ENCODE measurements at regions not wholly inside any gene's neighbourhood (a gene's known extent, or its start where the extent isn't known, plus 50 kb on each side); places are given as distances from the start of the nearest gene placed in this dataset.

DNA sequence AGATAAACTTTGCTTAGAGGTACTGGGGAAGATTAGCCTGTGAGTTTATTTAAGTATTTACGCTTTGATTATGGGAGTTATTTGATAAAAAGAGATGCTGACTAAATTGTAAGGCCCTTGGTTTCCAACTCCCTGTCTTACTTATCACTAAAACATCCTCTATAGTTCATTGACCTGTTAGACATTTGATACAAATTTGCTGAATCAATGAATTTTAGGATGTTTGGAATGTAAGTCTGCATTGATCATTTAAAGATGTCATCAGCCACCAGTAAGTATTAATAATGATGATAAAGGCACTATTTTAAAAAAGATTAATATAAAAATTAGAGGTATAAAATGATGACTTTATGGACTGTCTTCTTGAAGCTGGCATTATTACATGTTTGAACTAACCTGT, 340.6 kb downstream of the SPRY1 start:
- TF ChIP-seq POLR2AphosphoS5 (IDR thresholded peaks at IDR 0.05) (no peak), POLR2A (IDR thresholded peaks at IDR 0.05) (no peak)
- TF ChIP-seq, protein P1, sequence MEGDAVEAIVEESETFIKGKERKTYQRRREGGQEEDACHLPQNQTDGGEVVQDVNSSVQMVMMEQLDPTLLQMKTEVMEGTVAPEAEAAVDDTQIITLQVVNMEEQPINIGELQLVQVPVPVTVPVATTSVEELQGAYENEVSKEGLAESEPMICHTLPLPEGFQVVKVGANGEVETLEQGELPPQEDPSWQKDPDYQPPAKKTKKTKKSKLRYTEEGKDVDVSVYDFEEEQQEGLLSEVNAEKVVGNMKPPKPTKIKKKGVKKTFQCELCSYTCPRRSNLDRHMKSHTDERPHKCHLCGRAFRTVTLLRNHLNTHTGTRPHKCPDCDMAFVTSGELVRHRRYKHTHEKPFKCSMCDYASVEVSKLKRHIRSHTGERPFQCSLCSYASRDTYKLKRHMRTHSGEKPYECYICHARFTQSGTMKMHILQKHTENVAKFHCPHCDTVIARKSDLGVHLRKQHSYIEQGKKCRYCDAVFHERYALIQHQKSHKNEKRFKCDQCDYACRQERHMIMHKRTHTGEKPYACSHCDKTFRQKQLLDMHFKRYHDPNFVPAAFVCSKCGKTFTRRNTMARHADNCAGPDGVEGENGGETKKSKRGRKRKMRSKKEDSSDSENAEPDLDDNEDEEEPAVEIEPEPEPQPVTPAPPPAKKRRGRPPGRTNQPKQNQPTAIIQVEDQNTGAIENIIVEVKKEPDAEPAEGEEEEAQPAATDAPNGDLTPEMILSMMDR (IDR thresholded peaks at IDR 0.05 in 8 of 11, conservative IDR thresholded peaks at IDR 0.05 in 3 of 11), result no peak
- DNase-seq, result no peak
- 78 to 95% (median 92%) methylated on average over 1 of the region's 1 CpG for WGBS, 5 donors
- no peak overlapping the region for H3K4me3 ChIP-seq
- intact Hi-C loops (cut with DNase I; ENCODE audit: low total_unique reads), result no loop called here
- no peak overlapping the region for H3K27ac ChIP-seq
- no peaks in the 10 kb centered on the region for H3K36me3 ChIP-seq
- no peaks in the 10 kb centered on the region for H3K9me3 ChIP-seq
- H3K27me3 ChIP-seq (replicated peaks in 1 of 7), result no peaks in the 10 kb centered on the region
- peaks cover 0 to 5% (median 0%) of the 10 kb centered on the region in 6 donors for H3K4me1 ChIP-seq

DNA sequence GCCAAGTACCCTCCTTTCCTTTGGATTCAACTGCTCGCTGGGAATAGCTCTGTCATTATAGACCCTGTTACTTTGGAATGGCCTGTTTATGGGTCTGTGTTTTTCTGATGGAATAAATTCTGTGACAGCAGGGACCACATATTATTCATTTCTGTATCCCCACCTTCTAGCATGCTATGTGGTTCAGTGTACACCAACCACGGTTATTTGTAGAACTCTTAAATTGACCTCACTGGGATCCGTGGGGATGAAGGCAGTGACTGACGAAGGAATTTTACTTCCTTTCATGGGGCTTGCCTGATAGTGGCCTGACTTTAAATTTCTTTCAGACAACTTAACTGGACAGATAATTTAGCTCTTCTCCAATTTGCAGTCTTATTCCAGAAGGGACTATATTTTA, 343.2 kb downstream of the SPRY1 start:
- Histone ChIP-seq H3K9me3 (no peaks in the 10 kb centered on the region), H3K36me3 (no peaks in the 10 kb centered on the region), H3K4me1 (peaks cover 0 to 6% (median under 1%) of the 10 kb centered on the region in 6 donors), H3K27me3 (replicated peaks in 1 of 7) (no peaks in the 10 kb centered on the region), H3K27ac (no peak overlapping the region), H3K4me3 (no peak overlapping the region)
- DNase-seq, result no peak
- WGBS, 5 donors, result 90 to 98% (median 93%) methylated on average over 4 of the region's 4 CpGs
- no peak for TF ChIP-seq POLR2AphosphoS5 (IDR thresholded peaks at IDR 0.05)
- TF ChIP-seq POLR2A (IDR thresholded peaks at IDR 0.05), result no peak
- TF ChIP-seq, protein P1 (IDR thresholded peaks at IDR 0.05 in 8 of 11, conservative IDR thresholded peaks at IDR 0.05 in 3 of 11), result no peak
- intact Hi-C loops (cut with DNase I; ENCODE audit: low total_unique reads), result no loop called here

DNA sequence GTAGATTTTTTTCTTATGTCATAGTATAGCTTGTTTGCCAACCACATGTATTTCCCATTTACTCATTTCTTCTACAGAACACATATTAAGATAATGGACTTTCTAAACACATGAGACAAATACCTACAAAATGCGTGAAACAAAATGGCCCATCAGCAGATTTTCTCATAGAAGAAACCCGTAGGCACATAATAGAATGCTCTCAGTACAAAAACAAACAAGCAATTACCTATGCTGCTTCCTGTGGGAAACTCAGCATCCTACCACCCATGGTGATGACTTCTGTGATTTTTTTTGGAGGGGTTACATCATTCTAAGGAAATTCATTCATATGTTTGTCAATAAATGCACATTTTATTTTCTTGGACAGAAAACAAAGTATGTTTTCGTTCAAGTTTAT, 343.6 kb downstream of the SPRY1 start:
- no peaks in the 10 kb centered on the region for H3K36me3 ChIP-seq
- no peak overlapping the region for H3K4me3 ChIP-seq
- no peaks in the 10 kb centered on the region for H3K9me3 ChIP-seq
- no peak overlapping the region for H3K27ac ChIP-seq
- H3K27me3 ChIP-seq (replicated peaks in 1 of 7), result no peaks in the 10 kb centered on the region
- WGBS, 5 donors, result 75 to 91% (median 87%) methylated on average over 3 of the region's 3 CpGs
- DNase-seq, result no peak
- TF ChIP-seq POLR2AphosphoS5 (IDR thresholded peaks at IDR 0.05), result no peak
- no peak for TF ChIP-seq POLR2A (IDR thresholded peaks at IDR 0.05)
- TF ChIP-seq, protein P1 (IDR thresholded peaks at IDR 0.05 in 8 of 11, conservative IDR thresholded peaks at IDR 0.05 in 3 of 11), result no peak
- H3K4me1 ChIP-seq, result peaks cover 0 to 9% (median 3%) of the 10 kb centered on the region in 6 donors
- intact Hi-C loops (cut with DNase I; ENCODE audit: low total_unique reads), result no loop called here

DNA sequence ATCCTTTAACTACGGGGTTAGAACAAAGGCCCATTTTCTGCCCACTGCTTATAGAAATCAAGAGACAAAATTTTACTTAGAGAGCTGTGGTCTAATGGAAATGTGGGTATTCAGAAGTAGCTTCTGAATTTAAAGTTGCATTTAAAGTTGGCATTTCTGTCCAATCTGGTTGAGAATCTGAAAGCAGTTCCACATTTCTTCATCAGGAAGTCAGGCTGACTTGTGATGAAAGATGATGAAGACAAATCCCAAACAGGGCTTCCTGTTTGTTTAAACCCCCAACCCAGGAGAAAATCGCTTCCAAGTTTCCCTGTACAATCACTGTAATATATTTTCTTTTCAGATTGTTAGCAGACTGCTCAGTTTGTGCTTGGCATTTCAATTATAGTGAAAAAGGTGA, 345.3 kb downstream of the SPRY1 start:
- no peak overlapping the region for H3K27ac ChIP-seq
- 16 to 30% (median 18%) methylated on average over 2 of the region's 2 CpGs for WGBS, 5 donors
- H3K4me1 ChIP-seq, result peaks cover 0 to 9% (median 5%) of the 10 kb centered on the region in 6 donors
- no peaks in the 10 kb centered on the region for H3K36me3 ChIP-seq
- no peaks in the 10 kb centered on the region for H3K27me3 ChIP-seq (replicated peaks in 1 of 7)
- TF ChIP-seq POLR2AphosphoS5 (IDR thresholded peaks at IDR 0.05) (no peak), POLR2A (IDR thresholded peaks at IDR 0.05) (no peak)
- TF ChIP-seq, protein P1 (IDR thresholded peaks at IDR 0.05 in 8 of 11, conservative IDR thresholded peaks at IDR 0.05 in 3 of 11), result no peak
- DNase-seq, result no peak
- H3K4me3 ChIP-seq, result no peak overlapping the region
- no peaks in the 10 kb centered on the region for H3K9me3 ChIP-seq
- intact Hi-C loops (cut with DNase I; ENCODE audit: low total_unique reads), result no loop called here
